NB4 (cell line): ENCODE measurements at regions not wholly inside any gene's neighbourhood (a gene's known extent, or its start where the extent isn't known, plus 50 kb on each side); places are given as distances from the start of the nearest gene placed in this dataset.
"Not testable (repeated sequence)": the region's sequence is repeated elsewhere in the genome, so short reads cannot be mapped to it uniquely, and the experiment has no call there.

Experiments used
- DNase-seq: peaks from one replicate; pipeline ENCODE4 v3.0.0; 2010; ENCODE audit warnings: low read depth
- H3K4me3 ChIP-seq: one replicate; pipeline ENCODE4 v1.5.1; 2011; ENCODE audit warnings: mild to moderate bottlenecking, low read depth, low read length, moderate library complexity
- CTCF ChIP-seq: IDR thresholded peaks from one replicate; pipeline ENCODE4 v1.5.1; 2012; ENCODE audit warnings: low read depth, low read length
- MAX ChIP-seq: IDR thresholded peaks from 2 replicates; pipeline ENCODE4 v1.6.1; 2011; ENCODE audit warnings: low read depth, low read length
- MYC ChIP-seq: IDR thresholded peaks from 2 replicates; pipeline ENCODE4 v1.6.1; 2011; ENCODE audit warnings: low read depth, low read length
- POLR2A ChIP-seq: IDR thresholded peaks from 2 replicates; pipeline ENCODE4 v1.6.1; 2011; ENCODE audit warnings: mild to moderate bottlenecking; ENCODE audit not compliant: insufficient read length; ENCODE audit errors: extremely low read depth

GRCh38 chr21:31592963-31593560, 66.4 kb upstream of the SOD1 start:
- TF ChIP-seq MAX (no peak), POLR2A (no peak), MYC (no peak), CTCF (no peak)
- DNase-seq, result no peak
- no peak overlapping the region for H3K4me3 ChIP-seq

GRCh38 chr21:31592516-31592915, 67.0 kb upstream of the SOD1 start:
- no peak overlapping the region for H3K4me3 ChIP-seq
- no peak for DNase-seq
- TF ChIP-seq POLR2A, result no peak
- TF ChIP-seq CTCF, result no peak
- TF ChIP-seq MYC, result no peak
- no peak for TF ChIP-seq MAX

- H3K4me3 ChIP-seq, result no peak overlapping the region
- DNase-seq, result no peak
- TF ChIP-seq MYC, result no peak
Observed at GRCh38 chr21:31589820-31590219, 69.7 kb upstream of the SOD1 start.

GRCh38 chr21:31586118-31586517, 73.4 kb upstream of the SOD1 start:
- no peak overlapping the region for H3K4me3 ChIP-seq
- TF ChIP-seq POLR2A (no peak), MAX (no peak), CTCF (no peak), MYC (no peak)
- DNase-seq, result no peak

GRCh38 chr21:31583937-31584336, 75.6 kb upstream of the SOD1 start:
- not testable (repeated sequence) for DNase-seq, H3K4me3 ChIP-seq

- TF ChIP-seq POLR2A (no peak), CTCF (no peak), MYC (no peak), MAX (no peak)
- no peak for DNase-seq
- no peak overlapping the region for H3K4me3 ChIP-seq
Observed at GRCh38 chr21:31583498-31583897, 76.0 kb upstream of the SOD1 start.

GRCh38 chr21:31580866-31581276, 78.6 kb upstream of the SOD1 start:
- DNase-seq, result peak; percentile 62
- TF ChIP-seq CTCF (peak; percentile 81), POLR2A (no peak)
- H3K4me3 ChIP-seq, result no peak overlapping the region
